ENCODE measurements at regions not wholly inside any gene's neighbourhood (a gene's known extent, or its start where the extent isn't known, plus 50 kb on each side); places are given as distances from the start of the nearest gene placed in this dataset.
"Not testable (repeated sequence)": the region's sequence is repeated elsewhere in the genome, so short reads cannot be mapped to it uniquely, and the experiment has no call there.

DNA sequence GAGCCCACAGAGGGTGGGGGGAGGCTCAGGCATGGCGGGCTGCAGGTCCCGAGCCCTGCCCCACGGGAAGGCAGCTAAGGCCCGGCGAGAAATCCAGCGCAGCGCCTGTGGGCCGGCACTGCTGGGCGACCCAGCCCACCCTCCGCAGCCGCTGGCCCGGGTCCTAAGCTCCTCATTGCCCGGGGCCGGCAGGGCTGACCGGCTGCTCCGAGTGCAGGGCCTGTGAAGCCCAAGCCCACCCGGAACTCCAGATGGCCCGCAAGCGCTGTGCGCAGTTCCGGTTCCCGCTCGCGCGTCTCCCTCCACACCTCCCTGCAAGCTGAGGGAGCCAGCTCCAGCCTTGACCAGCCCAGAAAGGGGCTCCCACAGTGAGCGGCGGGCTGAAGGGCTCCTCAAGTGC is 129.8 kb upstream of the CADM1 start:
- TF ChIP-seq POLR2A, CTCF, EP300, POLR2AphosphoS5 (IDR thresholded peaks at IDR 0.05): not testable (repeated sequence)

Data from suprapubic skin (tissue), 4 donors.